Smooth muscle cell (in vitro differentiated cells): ENCODE measurements at regions not wholly inside any gene's neighbourhood (a gene's known extent, or its start where the extent isn't known, plus 50 kb on each side); places are given as distances from the start of the nearest gene placed in this dataset.

ENCODE experiments used
- DNase-seq: peaks from one replicate; lab custom pipeline; 2025; ENCODE audit not compliant: unreplicated experiment; lab: John Stamatoyannopoulos, UW
- H2AFZ ChIP-seq: fragments of 200-600 bp; sonication (generic); 2 replicates; pipeline ENCODE4 v1.6.0; 2016; ENCODE audit warnings: antibody characterized with exemption, low read depth, mild to moderate bottlenecking
- H3F3A ChIP-seq: fragments of 200-600 bp; sonication (generic); 2 replicates; pipeline ENCODE4 v1.6.0; 2017; ENCODE audit warnings: antibody characterized with exemption, low read depth
- H3K27ac ChIP-seq: fragments of 200-600 bp; sonication (generic); 2 replicates; pipeline ENCODE4 v1.5.1; 2016; ENCODE audit warnings: low read depth, mild to moderate bottlenecking
- H3K27me3 ChIP-seq: fragments of 200-600 bp; sonication (generic); 2 replicates; pipeline ENCODE4 v1.6.1; 2016; ENCODE audit warnings: low read depth, mild to moderate bottlenecking
- H3K36me3 ChIP-seq: fragments of 200-600 bp; sonication (generic); 2 replicates; pipeline ENCODE4 v1.5.1; 2016; ENCODE audit warnings: low read depth
- H3K4me1 ChIP-seq: fragments of 200-600 bp; sonication (generic); 2 replicates; pipeline ENCODE4 v1.5.1; 2016; ENCODE audit warnings: low read depth
- H3K4me2 ChIP-seq: fragments of 200-600 bp; sonication (generic); 2 replicates; pipeline ENCODE4 v1.6.0; 2016; ENCODE audit warnings: mild to moderate bottlenecking
- H3K4me3 ChIP-seq: fragments of 200-600 bp; sonication (generic); 2 replicates; pipeline ENCODE4 v1.5.1; 2016; ENCODE audit warnings: mild to moderate bottlenecking
- H3K79me2 ChIP-seq: fragments of 200-600 bp; sonication (generic); 2 replicates; pipeline ENCODE4 v1.6.0; 2016; ENCODE audit warnings: low read depth, mild to moderate bottlenecking
- H3K9ac ChIP-seq: fragments of 200-600 bp; sonication (generic); 2 replicates; pipeline ENCODE4 v1.6.0; 2016; ENCODE audit warnings: low read depth
- H3K9me3 ChIP-seq: fragments of 200-600 bp; sonication (generic); replicated peaks from 2 replicates; pipeline ENCODE4 v1.5.1; 2016; ENCODE audit warnings: low read depth
- H4K20me1 ChIP-seq: fragments of 200-600 bp; sonication (generic); 2 replicates; pipeline ENCODE4 v1.6.0; 2016; ENCODE audit warnings: low read depth
- CTCF ChIP-seq: fragments of 200-600 bp; sonication (generic); IDR thresholded peaks from 2 replicates; pipeline ENCODE4 v1.5.1; 2017; ENCODE audit warnings: borderline replicate concordance, mild to moderate bottlenecking, antibody characterized with exemption; ENCODE audit not compliant: insufficient read depth, poor library complexity, severe bottlenecking
- WGBS: methylation state at CpG from one replicate; pipeline ENCODE4 v1.1.7; 2016; ENCODE audit warnings: low lambda C conversion rate; 5-methylcytosine and 5-hydroxymethylcytosine counted together

DNA sequence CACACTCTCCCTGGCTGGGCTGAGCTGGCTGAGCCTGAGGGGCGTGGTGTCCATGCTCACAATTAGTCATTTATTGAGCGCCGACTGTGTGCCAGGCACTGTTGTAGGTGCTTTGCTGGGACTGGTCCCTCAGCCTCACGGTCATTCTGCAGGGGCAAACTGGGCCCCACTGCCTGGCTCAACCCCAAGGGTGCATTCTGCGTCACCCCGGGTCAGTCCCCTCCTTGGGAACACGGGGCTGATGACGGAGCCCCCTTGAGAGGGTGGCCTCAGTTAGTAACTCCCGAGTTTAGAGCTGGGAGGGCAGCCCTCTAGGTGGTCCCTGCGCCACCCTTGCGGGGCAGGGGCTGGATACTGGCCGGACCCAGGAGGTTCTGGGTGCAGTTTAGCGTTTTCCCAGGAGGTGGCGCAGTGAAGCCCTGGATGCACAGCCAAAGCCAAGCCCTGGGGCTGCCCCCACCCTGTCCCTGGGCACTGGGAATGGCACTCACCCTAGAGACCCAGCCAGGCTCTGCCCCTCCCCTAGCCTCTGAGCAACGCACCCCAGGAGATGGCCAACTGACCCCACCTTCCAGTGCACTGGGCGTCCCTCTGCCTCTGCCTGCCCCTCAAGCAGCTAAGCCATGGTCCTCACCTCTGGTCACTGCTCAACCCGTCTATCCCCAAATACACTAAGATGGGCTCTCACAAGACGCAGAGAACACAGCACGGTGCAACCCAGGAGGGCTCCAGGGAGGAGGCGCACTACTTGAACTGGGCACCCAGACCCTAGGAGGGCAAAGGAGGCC lies 243.2 kb upstream of the GSE1 start:
- Histone ChIP-seq H2AFZ (no peak overlapping the region), H3K4me1 (peaks cover 16% of the 10 kb centered on the region), H3K27me3 (no peaks in the 10 kb centered on the region), H3K4me2 (no peak overlapping the region), H3F3A (peaks cover 26% of the 10 kb centered on the region), H3K79me2 (no peaks in the 10 kb centered on the region), H3K36me3 (no peaks in the 10 kb centered on the region), H3K9me3 (no peaks in the 10 kb centered on the region), H3K4me3 (no peak overlapping the region), H3K9ac (no peak overlapping the region), H4K20me1 (no peaks in the 10 kb centered on the region), H3K27ac (no peak overlapping the region)
- peak; percentile 53 for DNase-seq
- 59% methylated on average over 20 of the region's 20 CpGs for WGBS
- TF ChIP-seq CTCF: peak; percentile 81

- TF ChIP-seq CTCF: no peak
- H3K27ac ChIP-seq: no peak overlapping the region
- H4K20me1 ChIP-seq: no peaks in the 10 kb centered on the region
- no peak for DNase-seq
- no peaks in the 10 kb centered on the region for H3K9me3 ChIP-seq
- no peak overlapping the region for H3K9ac ChIP-seq
- no peak overlapping the region for H2AFZ ChIP-seq
- H3K4me2 ChIP-seq: peak overlapping the region; percentile 66
- no peaks in the 10 kb centered on the region for H3K36me3 ChIP-seq
- H3K79me2 ChIP-seq: no peaks in the 10 kb centered on the region
- H3K4me1 ChIP-seq: peaks cover 16% of the 10 kb centered on the region
- WGBS: 46% methylated on average over 4 of the region's 6 CpGs
- peaks cover 23% of the 10 kb centered on the region for H3F3A ChIP-seq
- no peak overlapping the region for H3K4me3 ChIP-seq
- H3K27me3 ChIP-seq: no peaks in the 10 kb centered on the region
Observed at GRCh38 chr16:85370543-85370880, 242.6 kb upstream of the GSE1 start.

DNA sequence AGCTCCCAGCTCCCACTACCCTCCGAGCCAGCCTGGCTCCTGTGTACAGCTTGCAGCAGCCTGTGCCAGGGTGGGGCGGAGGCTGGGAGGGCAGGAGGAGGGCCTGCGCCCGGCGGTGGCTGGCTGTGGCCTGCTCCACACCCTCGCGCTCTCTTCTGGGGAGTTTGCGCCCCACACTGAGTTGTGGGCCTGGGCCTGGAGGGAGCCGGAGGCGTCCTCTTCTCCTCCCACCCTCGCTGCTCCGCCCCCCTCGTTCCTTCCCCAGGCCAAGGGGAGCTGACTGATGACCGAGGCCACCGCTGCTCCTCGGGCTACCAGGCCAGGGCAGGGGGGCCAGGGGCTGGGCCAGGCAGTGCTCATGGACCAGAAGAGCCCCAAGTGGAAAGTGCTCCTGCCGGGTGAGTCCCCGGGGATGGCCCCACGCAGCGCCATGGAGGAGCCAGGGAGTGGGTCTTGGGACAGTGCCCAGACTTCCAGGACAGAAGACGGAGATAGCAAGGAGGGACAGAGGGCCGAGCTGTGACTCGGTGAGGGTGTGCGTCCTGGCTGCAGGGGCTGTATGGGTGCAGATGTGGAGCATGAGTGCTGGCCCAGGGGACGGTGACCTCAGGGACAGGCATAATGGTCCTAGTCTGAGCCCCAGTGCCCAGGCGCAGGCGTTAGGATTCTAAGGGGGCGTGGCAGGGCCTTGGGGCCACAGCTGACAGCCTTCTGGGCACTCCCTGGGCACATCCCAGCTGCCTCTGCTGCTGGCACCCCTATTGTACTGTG lies 242.1 kb upstream of the GSE1 start:
- Histone ChIP-seq H3F3A (peaks cover 18% of the 10 kb centered on the region), H4K20me1 (peaks cover under 1% of the 10 kb centered on the region), H3K79me2 (no peaks in the 10 kb centered on the region), H3K9me3 (no peaks in the 10 kb centered on the region), H3K27ac (no peak overlapping the region), H3K9ac (no peak overlapping the region), H3K4me2 (peak overlapping the region; percentile 66), H3K4me1 (peaks cover 12% of the 10 kb centered on the region), H3K4me3 (no peak overlapping the region), H3K27me3 (no peaks in the 10 kb centered on the region), H3K36me3 (no peaks in the 10 kb centered on the region), H2AFZ (no peak overlapping the region)
- peak; percentile 25 for DNase-seq
- WGBS: 58% methylated on average over 18 of the region's 28 CpGs
- TF ChIP-seq CTCF: no peak
